ENCODE measurements at regions not wholly inside any gene's neighbourhood (a gene's known extent, or its start where the extent isn't known, plus 50 kb on each side); places are given as distances from the start of the nearest gene placed in this dataset.

- in situ Hi-C loops (cut with MboI; ENCODE audit: low sequenced_read_pairs) = no loop called here
Measured at GRCh38 chr22:19574247-19574646, 50.0 kb upstream of the CLDN5 start.

GRCh38 chr22:19576460-19577421 lies 52.5 kb upstream of the CLDN5 start:
- in situ Hi-C loops (cut with MboI; ENCODE audit: low sequenced_read_pairs) = no loop called here

GRCh38 chr22:19577422-19577966 lies 53.3 kb upstream of the CLDN5 start:
- in situ Hi-C loops (cut with MboI; ENCODE audit: low sequenced_read_pairs) = no loop called here

GRCh38 chr22:19578180-19579004 lies 54.2 kb upstream of the CLDN5 start:
- in situ Hi-C loops (cut with MboI; ENCODE audit: low sequenced_read_pairs) = no loop called here

- in situ Hi-C loops (cut with MboI; ENCODE audit: low sequenced_read_pairs) = no loop called here
Measured at GRCh38 chr22:19579115-19579811, 55.1 kb upstream of the CLDN5 start.

GRCh38 chr22:19579880-19580279 lies 55.7 kb upstream of the CLDN5 start:
- in situ Hi-C loops (cut with MboI; ENCODE audit: low sequenced_read_pairs) = no loop called here

- in situ Hi-C loops (cut with MboI; ENCODE audit: low sequenced_read_pairs) = no loop called here
Measured at GRCh38 chr22:19580291-19580890, 56.2 kb upstream of the CLDN5 start.

- in situ Hi-C loops (cut with MboI; ENCODE audit: low sequenced_read_pairs) = no loop called here
Measured at GRCh38 chr22:19582033-19582693, 58.0 kb upstream of the CLDN5 start.

GRCh38 chr22:19586922-19587684 lies 62.9 kb upstream of the CLDN5 start:
- in situ Hi-C loops (cut with MboI; ENCODE audit: low sequenced_read_pairs) = no loop called here

- in situ Hi-C loops (cut with MboI; ENCODE audit: low sequenced_read_pairs) = no loop called here
Measured at GRCh38 chr22:19590696-19591095, 66.5 kb upstream of the CLDN5 start.

- in situ Hi-C loops (cut with MboI; ENCODE audit: low sequenced_read_pairs) = no loop called here
Measured at GRCh38 chr22:19591568-19591967, 67.4 kb upstream of the CLDN5 start.

GRCh38 chr22:19592464-19592863 lies 68.3 kb upstream of the CLDN5 start:
- in situ Hi-C loops (cut with MboI; ENCODE audit: low sequenced_read_pairs) = no loop called here

- in situ Hi-C loops (cut with MboI; ENCODE audit: low sequenced_read_pairs) = no loop called here
Measured at GRCh38 chr22:19593991-19594569, 69.9 kb upstream of the CLDN5 start.

GRCh38 chr22:19595532-19595931 lies 71.3 kb upstream of the CLDN5 start:
- in situ Hi-C loops (cut with MboI; ENCODE audit: low sequenced_read_pairs) = no loop called here

GRCh38 chr22:19596680-19597398 lies 72.6 kb upstream of the CLDN5 start:
- in situ Hi-C loops (cut with MboI; ENCODE audit: low sequenced_read_pairs) = no loop called here

GRCh38 chr22:19597399-19597735 lies 73.2 kb upstream of the CLDN5 start:
- in situ Hi-C loops (cut with MboI; ENCODE audit: low sequenced_read_pairs) = no loop called here

- in situ Hi-C loops (cut with MboI; ENCODE audit: low sequenced_read_pairs) = no loop called here
Measured at GRCh38 chr22:19598054-19598855, 74.0 kb upstream of the CLDN5 start.

GRCh38 chr22:19599004-19599403 lies 74.8 kb upstream of the CLDN5 start:
- in situ Hi-C loops (cut with MboI; ENCODE audit: low sequenced_read_pairs) = no loop called here
